ENCODE measurements at regions not wholly inside any gene's neighbourhood (a gene's known extent, or its start where the extent isn't known, plus 50 kb on each side); places are given as distances from the start of the nearest gene placed in this dataset.

DNA sequence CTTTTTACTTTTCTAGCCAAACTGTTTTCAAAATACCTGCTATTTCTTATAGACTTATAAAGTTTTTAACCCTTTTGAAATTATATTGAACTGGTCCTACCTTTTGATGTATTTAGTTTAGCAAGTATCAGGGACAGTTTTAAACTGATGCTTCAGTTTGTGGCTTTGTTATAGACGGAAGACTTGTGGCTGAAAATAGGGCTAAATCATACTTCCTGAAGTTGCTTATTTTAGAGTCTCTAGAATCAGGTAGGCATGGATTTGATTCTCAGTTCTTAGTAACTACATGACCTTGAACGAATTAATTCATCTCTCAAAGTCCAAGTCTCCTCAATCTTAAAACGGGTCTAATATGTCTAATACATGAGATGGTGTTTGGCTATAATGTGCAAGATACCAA is 322.8 kb downstream of the RAP2B start:
- Histone ChIP-seq H3K4me3 (ENCODE audit: low read depth in 2 of 2, low read length in 2 of 2) (no peak overlapping the region), H3K4me1 (ENCODE audit: control insufficient read depth, insufficient read depth, low read length) (no peaks in the 10 kb centered on the region), H3K27me3 (ENCODE audit: control insufficient read depth, insufficient read depth, low read length) (no peaks in the 10 kb centered on the region), H3K36me3 (ENCODE audit: control insufficient read depth, insufficient read depth, low read length) (no peaks in the 10 kb centered on the region), H3K9me3 (ENCODE audit: control insufficient read depth, insufficient read depth, low read depth, low read length) (no peaks in the 10 kb centered on the region), H3K27ac (ENCODE audit: low read length) (no peak overlapping the region)
- in situ Hi-C loops (cut with HindIII; ENCODE audit: low pct_unique_long_range_greater_than_20kb, low sequenced_read_pairs) = no loop called here
- intact Hi-C loops (cut with micrococcal nuclease; ENCODE audit: unreplicated experiment) = no loop called here
- POLR2A ChIA-PET = no interaction called here
- no peak for TF ChIP-seq TCF7L2 (IDR thresholded peaks at IDR 0.05; ENCODE audit: low read depth, low read length)
- TF ChIP-seq, protein P1, sequence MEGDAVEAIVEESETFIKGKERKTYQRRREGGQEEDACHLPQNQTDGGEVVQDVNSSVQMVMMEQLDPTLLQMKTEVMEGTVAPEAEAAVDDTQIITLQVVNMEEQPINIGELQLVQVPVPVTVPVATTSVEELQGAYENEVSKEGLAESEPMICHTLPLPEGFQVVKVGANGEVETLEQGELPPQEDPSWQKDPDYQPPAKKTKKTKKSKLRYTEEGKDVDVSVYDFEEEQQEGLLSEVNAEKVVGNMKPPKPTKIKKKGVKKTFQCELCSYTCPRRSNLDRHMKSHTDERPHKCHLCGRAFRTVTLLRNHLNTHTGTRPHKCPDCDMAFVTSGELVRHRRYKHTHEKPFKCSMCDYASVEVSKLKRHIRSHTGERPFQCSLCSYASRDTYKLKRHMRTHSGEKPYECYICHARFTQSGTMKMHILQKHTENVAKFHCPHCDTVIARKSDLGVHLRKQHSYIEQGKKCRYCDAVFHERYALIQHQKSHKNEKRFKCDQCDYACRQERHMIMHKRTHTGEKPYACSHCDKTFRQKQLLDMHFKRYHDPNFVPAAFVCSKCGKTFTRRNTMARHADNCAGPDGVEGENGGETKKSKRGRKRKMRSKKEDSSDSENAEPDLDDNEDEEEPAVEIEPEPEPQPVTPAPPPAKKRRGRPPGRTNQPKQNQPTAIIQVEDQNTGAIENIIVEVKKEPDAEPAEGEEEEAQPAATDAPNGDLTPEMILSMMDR (IDR thresholded peaks at IDR 0.05) = no peak
- no peak for TF ChIP-seq SIN3A (IDR thresholded peaks at IDR 0.05; ENCODE audit: borderline replicate concordance, insufficient read depth, low read depth, low read length)
- CTCF ChIA-PET = no interaction called here
- no peak for DNase-seq (ENCODE audit: low read depth, low spot score)
- ATAC-seq = no peak
- no TSS peak for BruUV-seq (replicated peaks)

DNA sequence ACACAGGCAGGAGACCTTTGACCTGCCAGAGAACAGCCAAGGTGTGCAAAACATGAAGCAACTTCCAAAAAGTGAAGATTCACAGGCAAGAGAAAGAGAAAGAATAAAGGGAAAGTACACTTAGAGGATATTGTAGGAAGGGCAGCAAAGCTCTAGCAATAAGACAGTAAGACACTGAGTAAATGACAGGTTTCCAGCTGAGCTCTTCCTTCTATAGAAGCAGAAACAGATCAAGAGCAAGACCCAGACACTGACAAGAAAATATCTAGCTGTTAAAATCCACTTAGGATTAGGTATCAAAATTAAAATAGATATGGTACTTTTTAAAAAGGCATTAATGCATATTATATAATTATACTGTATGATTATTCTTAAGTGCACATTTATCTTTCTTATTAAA is 333.4 kb downstream of the RAP2B start:
- POLR2A ChIA-PET = no interaction called here
- H3K27ac ChIP-seq (ENCODE audit: low read length) = no peak overlapping the region
- no peak for TF ChIP-seq TCF7L2 (IDR thresholded peaks at IDR 0.05; ENCODE audit: low read depth, low read length)
- TF ChIP-seq SIN3A (IDR thresholded peaks at IDR 0.05; ENCODE audit: borderline replicate concordance, insufficient read depth, low read depth, low read length) = no peak
- TF ChIP-seq, protein P1 (IDR thresholded peaks at IDR 0.05) = no peak
- no peak for TF ChIP-seq POLR2AphosphoS5 (IDR thresholded peaks at IDR 0.05; ENCODE audit: low read depth, low read length)
- TF ChIP-seq, protein P2, sequence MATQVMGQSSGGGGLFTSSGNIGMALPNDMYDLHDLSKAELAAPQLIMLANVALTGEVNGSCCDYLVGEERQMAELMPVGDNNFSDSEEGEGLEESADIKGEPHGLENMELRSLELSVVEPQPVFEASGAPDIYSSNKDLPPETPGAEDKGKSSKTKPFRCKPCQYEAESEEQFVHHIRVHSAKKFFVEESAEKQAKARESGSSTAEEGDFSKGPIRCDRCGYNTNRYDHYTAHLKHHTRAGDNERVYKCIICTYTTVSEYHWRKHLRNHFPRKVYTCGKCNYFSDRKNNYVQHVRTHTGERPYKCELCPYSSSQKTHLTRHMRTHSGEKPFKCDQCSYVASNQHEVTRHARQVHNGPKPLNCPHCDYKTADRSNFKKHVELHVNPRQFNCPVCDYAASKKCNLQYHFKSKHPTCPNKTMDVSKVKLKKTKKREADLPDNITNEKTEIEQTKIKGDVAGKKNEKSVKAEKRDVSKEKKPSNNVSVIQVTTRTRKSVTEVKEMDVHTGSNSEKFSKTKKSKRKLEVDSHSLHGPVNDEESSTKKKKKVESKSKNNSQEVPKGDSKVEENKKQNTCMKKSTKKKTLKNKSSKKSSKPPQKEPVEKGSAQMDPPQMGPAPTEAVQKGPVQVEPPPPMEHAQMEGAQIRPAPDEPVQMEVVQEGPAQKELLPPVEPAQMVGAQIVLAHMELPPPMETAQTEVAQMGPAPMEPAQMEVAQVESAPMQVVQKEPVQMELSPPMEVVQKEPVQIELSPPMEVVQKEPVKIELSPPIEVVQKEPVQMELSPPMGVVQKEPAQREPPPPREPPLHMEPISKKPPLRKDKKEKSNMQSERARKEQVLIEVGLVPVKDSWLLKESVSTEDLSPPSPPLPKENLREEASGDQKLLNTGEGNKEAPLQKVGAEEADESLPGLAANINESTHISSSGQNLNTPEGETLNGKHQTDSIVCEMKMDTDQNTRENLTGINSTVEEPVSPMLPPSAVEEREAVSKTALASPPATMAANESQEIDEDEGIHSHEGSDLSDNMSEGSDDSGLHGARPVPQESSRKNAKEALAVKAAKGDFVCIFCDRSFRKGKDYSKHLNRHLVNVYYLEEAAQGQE (IDR thresholded peaks at IDR 0.05; ENCODE audit: insufficient read depth in 1 of 2, low read depth in 2 of 2, low read length in 1 of 2) = no peak
- DNase-seq (ENCODE audit: low read depth, low spot score) = no peak
- no TSS peak for BruUV-seq (replicated peaks)
- no peak for ATAC-seq
- no peaks in the 10 kb centered on the region for H3K9me3 ChIP-seq (ENCODE audit: control insufficient read depth, insufficient read depth, low read depth, low read length)
- no peaks in the 10 kb centered on the region for H3K36me3 ChIP-seq (ENCODE audit: control insufficient read depth, insufficient read depth, low read length)
- H3K27me3 ChIP-seq (ENCODE audit: control insufficient read depth, insufficient read depth, low read length) = no peaks in the 10 kb centered on the region
- CTCF ChIA-PET = no interaction called here
- H3K4me1 ChIP-seq (ENCODE audit: control insufficient read depth, insufficient read depth, low read length) = no peaks in the 10 kb centered on the region
- intact Hi-C loops (cut with micrococcal nuclease; ENCODE audit: unreplicated experiment) = no loop called here
- in situ Hi-C loops (cut with HindIII; ENCODE audit: low pct_unique_long_range_greater_than_20kb, low sequenced_read_pairs) = no loop called here
- no peak overlapping the region for H3K4me3 ChIP-seq (ENCODE audit: low read depth in 2 of 2, low read length in 2 of 2)

DNA sequence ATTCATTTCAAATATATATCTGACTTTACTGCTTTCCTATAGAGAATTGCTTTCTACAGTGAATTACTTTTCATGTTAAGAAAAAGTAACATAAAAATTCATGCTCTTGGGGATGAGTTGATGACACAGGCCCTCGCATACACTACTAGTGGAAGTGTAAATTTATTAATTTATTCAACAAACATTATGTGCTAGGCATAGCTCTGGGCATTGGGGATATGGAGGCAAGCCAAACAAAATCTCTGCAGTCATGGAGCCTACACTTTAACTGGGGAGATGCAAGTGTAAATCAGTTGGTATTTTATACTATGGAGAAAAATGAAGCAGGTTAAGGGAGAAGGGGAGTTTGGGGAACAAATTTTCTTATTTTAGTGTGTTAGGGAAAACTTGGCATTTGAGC is 340.7 kb downstream of the RAP2B start:
- in situ Hi-C loops (cut with HindIII; ENCODE audit: low pct_unique_long_range_greater_than_20kb, low sequenced_read_pairs) = no loop called here
- Histone ChIP-seq H3K27me3 (ENCODE audit: control insufficient read depth, insufficient read depth, low read length) (no peaks in the 10 kb centered on the region), H3K4me1 (ENCODE audit: control insufficient read depth, insufficient read depth, low read length) (no peaks in the 10 kb centered on the region), H3K36me3 (ENCODE audit: control insufficient read depth, insufficient read depth, low read length) (no peaks in the 10 kb centered on the region), H3K4me3 (ENCODE audit: low read depth in 2 of 2, low read length in 2 of 2) (no peak overlapping the region), H3K27ac (ENCODE audit: low read length) (no peak overlapping the region), H3K9me3 (ENCODE audit: control insufficient read depth, insufficient read depth, low read depth, low read length) (no peaks in the 10 kb centered on the region)
- intact Hi-C loops (cut with micrococcal nuclease; ENCODE audit: unreplicated experiment) = no loop called here
- ChIA-PET POLR2A (no interaction called here), CTCF (no interaction called here)
- DNase-seq (ENCODE audit: low read depth, low spot score) (no peak), ATAC-seq (no peak)
- no TSS peak for BruUV-seq (replicated peaks)
- TF ChIP-seq, protein P2 (IDR thresholded peaks at IDR 0.05; ENCODE audit: insufficient read depth in 1 of 2, low read depth in 2 of 2, low read length in 1 of 2) = no peak
- TF ChIP-seq POLR2AphosphoS5 (IDR thresholded peaks at IDR 0.05; ENCODE audit: low read depth, low read length) (no peak), TCF7L2 (IDR thresholded peaks at IDR 0.05; ENCODE audit: low read depth, low read length) (no peak), SIN3A (IDR thresholded peaks at IDR 0.05; ENCODE audit: borderline replicate concordance, insufficient read depth, low read depth, low read length) (no peak)
- TF ChIP-seq, protein P1 (IDR thresholded peaks at IDR 0.05) = no peak

Measured in Panc1 (cell line).